Activated naive CD8-positive, alpha-beta T cell treated with anti-CD3 and anti-CD28 coated beads for 36 hours (primary cell): ENCODE measurements at regions not wholly inside any gene's neighbourhood (a gene's known extent, or its start where the extent isn't known, plus 50 kb on each side); places are given as distances from the start of the nearest gene placed in this dataset.

ENCODE experiments used
- DNase-seq: peaks from one replicate; pipeline ENCODE4 v3.0.0; 2021
- H3K27ac Mint-ChIP-seq: one replicate; pipeline ENCODE4 v1.8.0; 2022; ENCODE audit warnings: mild to moderate bottlenecking, moderate library complexity, mixed read lengths
- H3K27me3 Mint-ChIP-seq: one replicate; pipeline ENCODE4 v1.8.0; 2022; ENCODE audit warnings: mild to moderate bottlenecking, mixed read lengths
- H3K36me3 Mint-ChIP-seq: one replicate; pipeline ENCODE4 v1.8.0; 2021; ENCODE audit warnings: mild to moderate bottlenecking, mixed read lengths
- H3K4me1 Mint-ChIP-seq: one replicate; pipeline ENCODE4 v1.8.0; 2021; ENCODE audit warnings: mixed read lengths
- H3K4me3 Mint-ChIP-seq: one replicate; pipeline ENCODE4 v1.8.0; 2022; ENCODE audit warnings: mild to moderate bottlenecking, moderate library complexity, mixed read lengths
- H3K9me3 Mint-ChIP-seq: one replicate; pipeline ENCODE4 v1.8.0; 2022; ENCODE audit warnings: mixed read lengths

DNA sequence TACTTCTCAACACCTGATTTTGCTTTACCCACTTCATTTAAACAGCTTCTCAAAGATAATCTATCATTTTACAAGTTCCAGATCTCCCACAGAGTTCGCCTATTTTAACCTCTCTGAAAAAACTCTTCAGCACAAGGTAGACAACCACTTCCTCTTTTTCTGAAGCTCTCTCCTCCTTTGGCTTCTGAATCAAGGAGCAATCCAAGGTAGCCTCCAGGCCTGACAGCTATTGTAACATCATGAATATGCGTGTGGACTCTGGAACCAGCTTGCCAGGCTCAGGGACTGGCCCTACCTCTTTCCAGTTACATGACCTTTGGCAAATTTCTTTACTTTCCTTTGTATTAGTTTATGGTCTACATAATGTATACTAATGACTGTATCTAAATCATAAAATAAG is 405.9 kb upstream of the ZNF385D start:
- peaks cover 3% of the 10 kb centered on the region for H3K27me3 Mint-ChIP-seq
- H3K36me3 Mint-ChIP-seq = no peaks in the 10 kb centered on the region
- H3K27ac Mint-ChIP-seq = no peak overlapping the region
- no peaks in the 10 kb centered on the region for H3K9me3 Mint-ChIP-seq
- H3K4me1 Mint-ChIP-seq = no peaks in the 10 kb centered on the region
- DNase-seq = no peak
- H3K4me3 Mint-ChIP-seq = no peak overlapping the region

DNA sequence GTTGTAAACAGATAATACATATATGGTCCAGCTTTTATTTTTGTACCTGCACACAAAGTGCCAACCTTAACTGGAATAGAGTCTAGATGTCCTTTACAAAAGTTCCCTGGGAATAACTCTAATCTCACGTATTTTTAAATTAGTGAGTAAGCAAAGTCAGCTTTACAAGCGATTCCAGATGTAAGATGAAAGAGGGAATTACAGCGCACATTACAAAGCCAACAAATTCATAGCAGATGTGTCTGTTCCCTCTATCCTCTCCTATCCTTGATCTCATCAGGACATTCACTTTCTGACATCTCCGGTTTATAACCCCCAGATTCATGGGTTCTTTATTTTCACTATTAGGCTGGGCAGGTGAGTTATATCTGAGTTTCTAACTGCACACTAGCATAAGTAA is 406.8 kb upstream of the ZNF385D start:
- no peaks in the 10 kb centered on the region for H3K4me1 Mint-ChIP-seq
- H3K27me3 Mint-ChIP-seq = peaks cover 3% of the 10 kb centered on the region
- no peaks in the 10 kb centered on the region for H3K9me3 Mint-ChIP-seq
- H3K36me3 Mint-ChIP-seq = no peaks in the 10 kb centered on the region
- no peak for DNase-seq
- H3K27ac Mint-ChIP-seq = no peak overlapping the region
- no peak overlapping the region for H3K4me3 Mint-ChIP-seq

DNA sequence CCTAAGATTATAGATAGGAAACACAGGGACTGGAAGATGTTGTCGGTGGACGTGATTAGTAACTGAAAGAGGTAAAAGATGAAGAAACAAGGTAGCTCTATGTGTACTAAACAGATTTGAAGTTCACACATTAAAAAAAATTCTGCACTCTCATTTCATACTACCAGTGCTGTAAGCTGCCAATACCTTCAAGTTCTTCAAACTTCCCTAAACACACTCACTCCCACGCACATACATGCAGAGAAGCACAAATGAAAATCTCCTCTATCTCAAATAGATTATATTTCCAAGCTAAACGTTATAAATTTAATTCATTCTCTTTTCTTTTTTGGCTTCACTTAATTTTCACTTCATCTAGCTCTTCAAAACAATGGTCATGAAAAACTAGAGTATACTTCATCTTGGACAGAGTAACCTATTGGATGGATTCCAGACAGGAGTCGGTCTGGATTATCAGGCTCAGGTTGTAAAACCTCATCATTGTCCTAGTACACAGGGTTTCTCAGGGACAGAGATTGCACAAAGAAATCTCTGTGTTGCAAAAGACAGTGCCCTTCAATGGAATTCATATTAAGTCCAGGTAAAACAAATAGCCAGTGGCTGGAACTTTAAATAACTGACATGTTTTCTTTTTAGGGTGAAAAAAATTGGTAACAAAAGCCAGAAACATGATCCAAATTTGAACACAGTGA is 408.1 kb upstream of the ZNF385D start:
- no peaks in the 10 kb centered on the region for H3K4me1 Mint-ChIP-seq
- H3K27ac Mint-ChIP-seq = no peak overlapping the region
- H3K9me3 Mint-ChIP-seq = no peaks in the 10 kb centered on the region
- H3K27me3 Mint-ChIP-seq = no peaks in the 10 kb centered on the region
- H3K4me3 Mint-ChIP-seq = no peak overlapping the region
- H3K36me3 Mint-ChIP-seq = no peaks in the 10 kb centered on the region
- DNase-seq = no peak

DNA sequence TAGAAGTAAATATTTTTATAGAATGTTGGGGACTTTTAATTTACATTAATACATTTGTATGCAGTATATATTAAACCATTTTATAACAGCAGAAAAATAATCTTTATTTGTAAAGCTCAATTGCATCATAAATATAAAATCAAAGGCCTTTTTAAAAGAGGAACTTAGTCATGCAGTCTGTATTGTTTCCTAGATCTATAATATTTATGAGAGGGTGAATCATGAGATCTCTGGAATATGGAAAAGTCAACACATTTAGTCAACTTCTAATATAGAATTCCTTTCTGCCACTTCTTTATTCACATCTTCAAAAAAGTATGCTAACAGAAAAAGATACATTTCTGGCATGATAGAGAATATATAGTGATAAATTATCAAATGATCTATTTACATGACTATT is 410.3 kb upstream of the ZNF385D start:
- H3K27me3 Mint-ChIP-seq = no peaks in the 10 kb centered on the region
- no peak for DNase-seq
- H3K4me1 Mint-ChIP-seq = no peaks in the 10 kb centered on the region
- no peaks in the 10 kb centered on the region for H3K36me3 Mint-ChIP-seq
- H3K9me3 Mint-ChIP-seq = no peaks in the 10 kb centered on the region
- H3K27ac Mint-ChIP-seq = no peak overlapping the region
- no peak overlapping the region for H3K4me3 Mint-ChIP-seq

DNA sequence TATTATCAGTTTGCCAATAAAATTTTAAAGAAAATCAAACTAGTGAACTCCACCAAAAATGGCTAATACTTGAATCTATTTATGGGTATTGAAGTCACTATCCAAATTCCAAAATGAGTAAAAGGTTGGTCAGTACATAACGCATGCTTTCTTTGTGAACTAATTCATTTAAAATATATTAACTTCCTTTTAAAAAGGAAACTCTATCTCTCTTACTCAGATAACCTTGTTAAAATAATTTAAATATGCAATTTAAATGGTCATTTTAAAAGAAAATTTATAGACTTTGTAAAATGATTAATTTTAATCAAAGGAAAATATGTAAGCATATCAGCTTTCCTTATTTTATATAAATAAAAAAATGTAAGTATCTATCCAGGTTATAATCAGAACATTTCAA is 419.4 kb upstream of the ZNF385D start:
- Mint-ChIP-seq H3K4me1 (no peaks in the 10 kb centered on the region), H3K36me3 (no peaks in the 10 kb centered on the region), H3K27ac (no peak overlapping the region), H3K9me3 (no peaks in the 10 kb centered on the region), H3K4me3 (no peak overlapping the region), H3K27me3 (no peaks in the 10 kb centered on the region)
- no peak for DNase-seq

DNA sequence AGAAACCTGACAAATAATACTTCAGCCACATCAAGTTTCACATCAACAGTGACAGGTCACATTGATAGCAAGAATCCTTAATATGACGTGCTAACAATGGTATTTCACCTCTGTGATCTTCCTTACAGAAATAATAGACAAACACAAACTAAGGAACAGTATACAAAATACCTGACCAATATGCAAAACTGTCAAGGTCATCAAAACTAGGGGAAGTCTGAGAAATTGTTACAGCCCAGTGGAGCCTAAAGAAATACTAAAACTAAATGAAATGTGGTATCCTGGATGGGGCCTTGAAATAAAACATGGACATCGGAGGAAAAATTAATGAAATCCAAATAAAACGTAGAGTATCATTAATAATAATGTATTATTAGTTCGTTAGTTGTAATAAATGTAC is 422.0 kb upstream of the ZNF385D start:
- Mint-ChIP-seq H3K4me3 (no peak overlapping the region), H3K27ac (no peak overlapping the region), H3K4me1 (no peaks in the 10 kb centered on the region), H3K36me3 (no peaks in the 10 kb centered on the region), H3K27me3 (no peaks in the 10 kb centered on the region), H3K9me3 (no peaks in the 10 kb centered on the region)
- no peak for DNase-seq

DNA sequence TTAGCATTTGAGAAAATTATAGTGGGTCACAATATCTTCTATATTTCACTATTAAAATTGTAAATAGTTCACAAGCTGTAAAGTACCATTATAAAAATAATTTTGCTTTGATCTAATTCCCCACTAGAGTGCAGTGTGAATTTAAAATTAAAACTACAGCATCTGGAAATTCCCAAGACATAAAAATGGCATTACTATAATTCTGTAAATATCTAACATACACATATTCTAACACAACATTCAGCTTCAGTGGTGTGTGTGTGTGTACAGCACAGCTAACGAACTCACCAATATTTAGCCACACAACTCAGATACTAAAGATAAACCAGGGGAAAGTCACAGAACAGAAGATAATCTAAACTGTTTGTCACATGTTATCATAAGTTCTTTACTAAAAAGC is 424.9 kb upstream of the ZNF385D start:
- no peaks in the 10 kb centered on the region for H3K36me3 Mint-ChIP-seq
- no peaks in the 10 kb centered on the region for H3K27me3 Mint-ChIP-seq
- H3K27ac Mint-ChIP-seq = no peak overlapping the region
- H3K4me1 Mint-ChIP-seq = no peaks in the 10 kb centered on the region
- no peak for DNase-seq
- no peak overlapping the region for H3K4me3 Mint-ChIP-seq
- peaks cover 1% of the 10 kb centered on the region for H3K9me3 Mint-ChIP-seq

DNA sequence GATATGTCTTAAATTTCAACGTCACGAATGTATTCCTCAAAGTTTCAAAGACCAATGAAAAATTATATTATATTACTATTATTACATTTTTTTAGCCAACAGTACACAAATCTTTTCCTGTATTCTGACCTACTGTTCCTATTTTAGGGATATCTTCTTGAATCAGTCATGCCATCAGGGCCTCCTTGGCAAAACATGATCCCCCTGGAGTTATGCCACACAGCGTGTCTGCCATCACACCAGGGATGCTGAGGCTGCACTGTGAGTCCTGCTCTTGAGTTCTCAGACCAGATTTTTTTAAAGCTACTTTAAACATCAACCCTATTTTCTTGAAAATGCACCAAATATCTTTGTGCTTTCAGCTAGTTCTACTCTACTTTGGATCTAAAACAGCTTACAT is 425.9 kb upstream of the ZNF385D start:
- Mint-ChIP-seq H3K4me1 (no peaks in the 10 kb centered on the region), H3K36me3 (no peaks in the 10 kb centered on the region), H3K27me3 (no peaks in the 10 kb centered on the region), H3K27ac (no peak overlapping the region), H3K4me3 (no peak overlapping the region), H3K9me3 (peaks cover 1% of the 10 kb centered on the region)
- DNase-seq = no peak

DNA sequence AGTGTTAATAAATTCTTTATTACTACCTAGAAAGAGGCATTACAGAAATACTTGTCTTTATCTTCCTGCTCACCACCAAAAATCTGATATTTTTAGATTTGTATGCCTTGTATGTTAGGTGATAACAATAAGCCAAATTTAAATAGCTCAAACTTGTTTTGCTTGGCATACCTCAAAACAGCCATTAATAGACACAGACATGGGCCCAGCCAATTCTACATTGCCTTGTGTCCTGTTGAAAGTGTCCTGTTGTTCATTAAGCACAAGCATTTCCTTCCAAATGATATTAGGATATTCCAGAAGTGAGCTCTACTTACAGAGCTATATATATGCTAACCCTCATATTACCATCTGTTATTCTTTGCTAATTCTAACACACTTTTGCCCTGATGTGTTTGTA is 438.6 kb upstream of the ZNF385D start:
- Mint-ChIP-seq H3K9me3 (peaks cover 2% of the 10 kb centered on the region), H3K36me3 (no peaks in the 10 kb centered on the region), H3K4me3 (no peak overlapping the region), H3K27ac (no peak overlapping the region), H3K4me1 (no peaks in the 10 kb centered on the region), H3K27me3 (no peaks in the 10 kb centered on the region)
- DNase-seq = no peak

DNA sequence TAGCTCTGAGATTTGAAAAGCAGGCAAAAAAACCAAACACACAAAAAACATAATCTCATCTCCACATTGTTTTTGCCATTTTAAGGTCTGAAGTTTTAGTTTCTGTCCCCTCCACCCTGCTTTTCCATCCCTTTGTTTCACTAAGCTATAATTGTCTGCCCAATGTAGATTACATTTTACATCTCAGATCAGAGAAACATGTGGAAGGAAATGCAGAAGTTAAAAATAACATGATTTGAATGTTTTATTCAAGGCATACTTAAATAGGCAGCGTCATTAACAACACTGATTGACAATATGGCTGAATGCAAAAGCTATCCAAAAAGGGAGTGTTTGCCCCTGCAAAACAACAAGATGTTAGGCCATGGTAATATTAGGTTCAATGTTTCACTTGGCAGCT is 448.1 kb upstream of the ZNF385D start:
- H3K4me1 Mint-ChIP-seq = no peaks in the 10 kb centered on the region

DNA sequence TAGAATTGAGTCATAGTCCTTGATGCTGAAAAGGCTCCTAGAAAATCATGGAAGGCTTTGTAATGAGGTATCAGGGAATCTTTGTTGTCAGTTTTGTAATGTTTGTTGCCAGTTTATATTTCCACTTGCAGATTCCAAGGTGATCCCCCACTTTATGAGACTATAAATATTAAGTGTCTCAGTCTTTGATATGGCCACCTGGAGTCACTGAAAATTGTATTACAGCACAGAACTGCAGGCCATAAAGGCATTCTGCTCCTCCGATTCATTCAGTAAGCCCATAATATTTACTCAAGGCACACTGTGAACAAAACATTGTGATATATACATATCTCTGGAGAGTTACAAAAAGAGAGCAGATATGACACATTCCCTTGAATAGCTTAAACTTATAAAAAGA is 457.8 kb upstream of the ZNF385D start:
- H3K36me3 Mint-ChIP-seq = no peaks in the 10 kb centered on the region
- H3K9me3 Mint-ChIP-seq = peaks cover 1% of the 10 kb centered on the region
- no peaks in the 10 kb centered on the region for H3K27me3 Mint-ChIP-seq
- no peak overlapping the region for H3K27ac Mint-ChIP-seq
- no peak overlapping the region for H3K4me3 Mint-ChIP-seq
- no peaks in the 10 kb centered on the region for H3K4me1 Mint-ChIP-seq
- no peak for DNase-seq

More for the DNA sequence above, 448.1 kb upstream of the ZNF385D start:
- Mint-ChIP-seq H3K36me3 (no peaks in the 10 kb centered on the region), H3K4me3 (no peak overlapping the region), H3K27me3 (no peaks in the 10 kb centered on the region), H3K27ac (no peak overlapping the region), H3K9me3 (no peaks in the 10 kb centered on the region)
- DNase-seq = no peak

DNA sequence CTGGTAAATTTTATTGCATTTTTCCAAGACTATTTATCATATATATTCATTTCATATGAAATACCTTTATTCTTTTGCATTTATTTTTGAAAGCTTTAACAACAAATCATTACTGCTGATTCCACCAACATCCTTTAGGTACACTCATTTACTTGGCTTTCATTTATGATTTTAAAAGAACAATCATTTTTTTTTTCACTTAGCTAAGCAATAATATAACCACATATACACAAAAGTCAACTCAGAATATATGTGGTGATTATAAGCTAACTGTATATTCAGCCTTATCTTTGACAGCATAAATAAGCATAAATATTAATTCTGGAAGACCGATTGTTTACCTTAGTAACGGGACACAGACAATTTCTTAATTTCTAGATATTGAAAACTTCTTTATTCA is 458.6 kb upstream of the ZNF385D start:
- no peak for DNase-seq
- Mint-ChIP-seq H3K4me3 (no peak overlapping the region), H3K9me3 (peaks cover 1% of the 10 kb centered on the region), H3K27ac (no peak overlapping the region), H3K36me3 (no peaks in the 10 kb centered on the region), H3K27me3 (no peaks in the 10 kb centered on the region), H3K4me1 (no peaks in the 10 kb centered on the region)

DNA sequence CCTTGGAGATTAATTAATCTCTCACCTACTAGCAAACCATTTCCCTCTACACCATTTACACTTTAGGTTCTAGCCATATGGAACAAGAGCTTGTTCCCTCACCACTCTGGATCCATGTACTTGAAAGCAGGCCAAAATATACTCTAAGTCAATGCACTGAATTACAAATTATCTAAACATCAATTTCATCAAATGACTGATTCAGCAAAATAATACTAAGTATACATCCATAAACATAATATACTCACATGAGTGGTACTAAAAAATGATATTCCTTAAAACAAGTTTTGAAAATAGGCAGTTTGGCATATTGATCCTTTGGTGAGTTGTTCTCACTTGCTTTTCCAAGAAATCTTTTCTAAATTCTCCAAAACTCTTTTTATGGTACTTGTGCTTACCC is 459.7 kb upstream of the ZNF385D start:
- DNase-seq = no peak
- no peak overlapping the region for H3K27ac Mint-ChIP-seq
- peaks cover 5% of the 10 kb centered on the region for H3K9me3 Mint-ChIP-seq
- H3K36me3 Mint-ChIP-seq = no peaks in the 10 kb centered on the region
- H3K27me3 Mint-ChIP-seq = no peaks in the 10 kb centered on the region
- no peak overlapping the region for H3K4me3 Mint-ChIP-seq
- no peaks in the 10 kb centered on the region for H3K4me1 Mint-ChIP-seq

DNA sequence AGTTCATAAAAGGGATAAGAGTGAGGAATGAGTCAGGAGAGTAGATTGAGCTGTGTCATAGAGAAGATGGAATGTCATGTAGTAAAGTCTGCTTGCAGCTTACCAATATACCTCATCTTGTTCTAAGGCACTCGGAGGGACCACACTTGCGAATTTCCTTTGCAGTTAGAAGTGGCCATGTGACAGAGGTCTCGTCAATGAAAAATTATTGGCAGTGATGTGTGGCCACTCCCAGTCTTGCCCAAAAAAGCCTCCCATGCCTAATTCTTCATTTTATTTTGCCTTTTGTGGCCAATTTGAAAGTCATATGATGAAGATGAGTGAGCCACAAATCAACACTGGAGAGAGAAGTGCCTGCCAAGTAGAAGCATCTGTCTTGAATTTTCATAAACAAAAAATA is 465.6 kb upstream of the ZNF385D start:
- Mint-ChIP-seq H3K27me3 (no peaks in the 10 kb centered on the region), H3K4me3 (no peak overlapping the region), H3K36me3 (no peaks in the 10 kb centered on the region), H3K9me3 (peaks cover 8% of the 10 kb centered on the region), H3K4me1 (no peaks in the 10 kb centered on the region), H3K27ac (no peak overlapping the region)
- no peak for DNase-seq

DNA sequence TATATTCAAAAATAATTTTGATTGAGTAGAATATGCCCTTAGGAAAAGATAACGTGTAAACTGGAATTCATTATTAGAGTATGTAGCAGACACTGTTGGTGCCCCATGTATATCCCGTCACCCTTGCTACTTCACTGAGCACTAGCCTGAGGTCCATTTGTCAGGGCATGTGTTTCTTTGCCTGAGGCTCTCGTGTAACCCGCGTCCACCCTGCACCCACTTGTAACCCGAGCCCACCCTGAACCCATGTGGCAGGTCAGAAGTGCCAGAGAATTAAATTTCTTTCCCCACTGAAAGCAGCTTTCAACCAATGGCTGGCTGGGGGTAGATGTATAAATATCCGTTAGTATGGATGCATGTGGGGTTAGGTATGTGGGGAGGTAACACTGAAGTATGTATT is 474.2 kb upstream of the ZNF385D start:
- H3K27ac Mint-ChIP-seq = no peak overlapping the region
- no peaks in the 10 kb centered on the region for H3K9me3 Mint-ChIP-seq
- H3K36me3 Mint-ChIP-seq = no peaks in the 10 kb centered on the region
- no peaks in the 10 kb centered on the region for H3K27me3 Mint-ChIP-seq
- H3K4me1 Mint-ChIP-seq = no peaks in the 10 kb centered on the region
- no peak for DNase-seq
- H3K4me3 Mint-ChIP-seq = no peak overlapping the region

DNA sequence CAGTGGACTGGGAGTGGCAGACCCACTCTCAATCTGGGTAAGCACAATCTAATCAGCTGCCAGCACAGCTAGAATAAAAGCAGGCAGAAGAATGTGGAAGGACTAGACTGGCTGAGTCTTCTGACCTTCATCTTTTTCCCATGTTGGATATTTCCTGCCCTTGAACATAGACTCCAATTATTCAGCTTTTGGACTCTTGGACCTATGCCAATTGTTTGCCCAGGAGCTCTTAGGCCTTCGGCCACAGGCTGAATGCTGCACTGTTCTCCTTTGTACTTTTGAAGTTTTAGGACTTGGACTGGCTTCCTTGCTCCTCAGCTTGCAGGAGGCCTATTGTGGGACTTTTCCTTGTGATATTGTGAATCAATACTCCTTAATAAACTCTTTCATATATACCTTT is 477.7 kb upstream of the ZNF385D start:
- Mint-ChIP-seq H3K36me3 (no peaks in the 10 kb centered on the region), H3K27me3 (no peaks in the 10 kb centered on the region), H3K4me3 (no peak overlapping the region), H3K27ac (no peak overlapping the region), H3K9me3 (peaks cover 2% of the 10 kb centered on the region), H3K4me1 (no peaks in the 10 kb centered on the region)
- DNase-seq = no peak

DNA sequence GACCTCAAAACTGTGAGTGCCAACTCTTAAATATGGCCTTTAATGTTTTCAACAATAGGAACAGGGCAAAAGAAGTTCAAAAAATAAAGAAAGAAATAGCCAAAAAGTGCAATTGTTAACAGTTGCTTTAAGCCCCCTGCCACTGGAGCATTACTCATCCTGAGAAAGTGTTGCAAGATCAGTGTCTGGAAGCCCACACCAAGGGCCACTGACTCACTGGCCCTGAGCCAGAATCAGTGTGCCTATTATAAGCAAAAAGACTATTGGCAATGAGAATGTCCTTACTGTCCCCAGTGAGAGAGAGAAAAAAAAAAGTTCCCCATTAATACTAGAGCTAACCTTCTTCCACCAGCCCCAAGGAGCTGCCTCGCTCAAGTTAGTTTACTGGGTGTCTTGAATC is 480.1 kb upstream of the ZNF385D start:
- Mint-ChIP-seq H3K4me1 (no peaks in the 10 kb centered on the region), H3K9me3 (peaks cover 2% of the 10 kb centered on the region)

More for the DNA sequence above, 480.1 kb upstream of the ZNF385D start:
- Mint-ChIP-seq H3K27me3 (no peaks in the 10 kb centered on the region), H3K4me3 (no peak overlapping the region), H3K36me3 (no peaks in the 10 kb centered on the region), H3K27ac (no peak overlapping the region)
- DNase-seq = no peak
